Panc1 (cell line): ENCODE measurements at regions not wholly inside any gene's neighbourhood (a gene's known extent, or its start where the extent isn't known, plus 50 kb on each side); places are given as distances from the start of the nearest gene placed in this dataset.

Experiments used
- SIN3A ChIP-seq: IDR thresholded peaks from 2 replicates; pipeline ENCODE4 v1.6.1; 2012; ENCODE audit warnings: low read depth, mild to moderate bottlenecking, low read length, moderate library complexity, borderline replicate concordance; ENCODE audit not compliant: insufficient read depth
- TF ChIP-seq, protein P1 (sequence below): fragments of 450-650 bp; IDR thresholded peaks from 2 replicates; pipeline ENCODE4 v1.5.1; 2017; ENCODE audit warnings: mild to moderate bottlenecking
- TF ChIP-seq, protein P2 (sequence below), 2 experiments: IDR thresholded peaks; 2 replicates each; pipeline ENCODE4 v1.6.1; 2011 to 2012; ENCODE audit warnings: low read depth in 2 of 2, control low read depth in 1 of 2, low read length in 1 of 2, mild to moderate bottlenecking in 1 of 2, moderate library complexity in 1 of 2; ENCODE audit not compliant: insufficient read depth in 1 of 2

DNA sequence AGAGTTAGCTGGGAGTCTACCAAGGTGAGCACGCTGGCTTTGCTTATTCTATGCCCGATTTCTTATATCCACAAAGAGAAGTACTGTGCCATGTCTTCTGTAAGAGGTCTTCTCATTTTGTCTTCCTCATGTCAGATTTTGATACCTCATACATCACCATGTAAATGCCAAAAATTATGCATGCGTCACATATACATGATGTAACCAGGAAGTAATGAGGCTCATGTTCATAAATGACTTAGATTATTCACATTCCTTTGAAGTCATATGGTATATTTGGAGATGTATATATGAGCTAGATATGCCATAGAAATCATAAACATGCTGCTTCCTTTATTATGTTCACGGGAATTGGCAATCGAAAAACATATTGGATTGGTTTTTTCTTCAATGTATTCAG is 97.7 kb upstream of the CELF2 start:
- TF ChIP-seq, protein P1, sequence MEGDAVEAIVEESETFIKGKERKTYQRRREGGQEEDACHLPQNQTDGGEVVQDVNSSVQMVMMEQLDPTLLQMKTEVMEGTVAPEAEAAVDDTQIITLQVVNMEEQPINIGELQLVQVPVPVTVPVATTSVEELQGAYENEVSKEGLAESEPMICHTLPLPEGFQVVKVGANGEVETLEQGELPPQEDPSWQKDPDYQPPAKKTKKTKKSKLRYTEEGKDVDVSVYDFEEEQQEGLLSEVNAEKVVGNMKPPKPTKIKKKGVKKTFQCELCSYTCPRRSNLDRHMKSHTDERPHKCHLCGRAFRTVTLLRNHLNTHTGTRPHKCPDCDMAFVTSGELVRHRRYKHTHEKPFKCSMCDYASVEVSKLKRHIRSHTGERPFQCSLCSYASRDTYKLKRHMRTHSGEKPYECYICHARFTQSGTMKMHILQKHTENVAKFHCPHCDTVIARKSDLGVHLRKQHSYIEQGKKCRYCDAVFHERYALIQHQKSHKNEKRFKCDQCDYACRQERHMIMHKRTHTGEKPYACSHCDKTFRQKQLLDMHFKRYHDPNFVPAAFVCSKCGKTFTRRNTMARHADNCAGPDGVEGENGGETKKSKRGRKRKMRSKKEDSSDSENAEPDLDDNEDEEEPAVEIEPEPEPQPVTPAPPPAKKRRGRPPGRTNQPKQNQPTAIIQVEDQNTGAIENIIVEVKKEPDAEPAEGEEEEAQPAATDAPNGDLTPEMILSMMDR: no peak
- TF ChIP-seq, protein P2, sequence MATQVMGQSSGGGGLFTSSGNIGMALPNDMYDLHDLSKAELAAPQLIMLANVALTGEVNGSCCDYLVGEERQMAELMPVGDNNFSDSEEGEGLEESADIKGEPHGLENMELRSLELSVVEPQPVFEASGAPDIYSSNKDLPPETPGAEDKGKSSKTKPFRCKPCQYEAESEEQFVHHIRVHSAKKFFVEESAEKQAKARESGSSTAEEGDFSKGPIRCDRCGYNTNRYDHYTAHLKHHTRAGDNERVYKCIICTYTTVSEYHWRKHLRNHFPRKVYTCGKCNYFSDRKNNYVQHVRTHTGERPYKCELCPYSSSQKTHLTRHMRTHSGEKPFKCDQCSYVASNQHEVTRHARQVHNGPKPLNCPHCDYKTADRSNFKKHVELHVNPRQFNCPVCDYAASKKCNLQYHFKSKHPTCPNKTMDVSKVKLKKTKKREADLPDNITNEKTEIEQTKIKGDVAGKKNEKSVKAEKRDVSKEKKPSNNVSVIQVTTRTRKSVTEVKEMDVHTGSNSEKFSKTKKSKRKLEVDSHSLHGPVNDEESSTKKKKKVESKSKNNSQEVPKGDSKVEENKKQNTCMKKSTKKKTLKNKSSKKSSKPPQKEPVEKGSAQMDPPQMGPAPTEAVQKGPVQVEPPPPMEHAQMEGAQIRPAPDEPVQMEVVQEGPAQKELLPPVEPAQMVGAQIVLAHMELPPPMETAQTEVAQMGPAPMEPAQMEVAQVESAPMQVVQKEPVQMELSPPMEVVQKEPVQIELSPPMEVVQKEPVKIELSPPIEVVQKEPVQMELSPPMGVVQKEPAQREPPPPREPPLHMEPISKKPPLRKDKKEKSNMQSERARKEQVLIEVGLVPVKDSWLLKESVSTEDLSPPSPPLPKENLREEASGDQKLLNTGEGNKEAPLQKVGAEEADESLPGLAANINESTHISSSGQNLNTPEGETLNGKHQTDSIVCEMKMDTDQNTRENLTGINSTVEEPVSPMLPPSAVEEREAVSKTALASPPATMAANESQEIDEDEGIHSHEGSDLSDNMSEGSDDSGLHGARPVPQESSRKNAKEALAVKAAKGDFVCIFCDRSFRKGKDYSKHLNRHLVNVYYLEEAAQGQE (IDR thresholded peaks at IDR 0.05; ENCODE audit: insufficient read depth in 1 of 2, low read depth in 2 of 2, low read length in 1 of 2): no peak
- TF ChIP-seq SIN3A: no peak
